Esophagus squamous epithelium (tissue), 4 donors: ENCODE measurements at regions not wholly inside any gene's neighbourhood (a gene's known extent, or its start where the extent isn't known, plus 50 kb on each side); places are given as distances from the start of the nearest gene placed in this dataset.

ENCODE experiments used
- POLR2A ChIP-seq, 4 donors: fragments of 450-650 bp; IDR thresholded peaks; one replicate each; pipeline ENCODE4 v1.6.1; 2017; ENCODE audit warnings: antibody characterized with exemption in 4 of 4, mild to moderate bottlenecking in 4 of 4, moderate library complexity in 3 of 4
- TF ChIP-seq, protein P1 (sequence below), 6 experiments: fragments of 450-650 bp in 4 of 6; fragments of 200-600 bp in 2 of 6; sonication (generic) in 2 of 6; IDR thresholded peaks; one replicate each; pipeline ENCODE4 v1.5.1; 2016 to 2019; ENCODE audit warnings: antibody characterized with exemption in 6 of 6, mild to moderate bottlenecking in 4 of 6, moderate library complexity in 4 of 6

DNA sequence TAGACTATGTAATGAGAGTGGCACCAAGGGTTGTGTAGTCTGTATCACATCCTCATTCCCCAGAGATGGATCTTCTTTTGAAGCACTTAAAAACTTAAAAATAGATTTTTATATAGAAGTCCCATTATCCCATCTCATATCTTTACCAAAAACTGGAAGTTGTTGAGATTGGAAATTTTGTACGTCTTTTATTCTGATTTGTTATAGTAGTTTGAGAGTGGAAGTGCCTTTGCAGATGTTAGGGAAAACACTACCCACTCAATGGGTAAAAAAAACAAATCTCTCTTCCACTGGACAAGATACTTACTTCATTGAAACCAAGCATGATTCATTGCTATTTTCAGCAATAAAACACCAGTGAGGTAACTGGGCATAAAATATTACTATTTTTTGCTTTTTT lies 184.4 kb downstream of the MACC1 start:
- TF ChIP-seq, protein P1, sequence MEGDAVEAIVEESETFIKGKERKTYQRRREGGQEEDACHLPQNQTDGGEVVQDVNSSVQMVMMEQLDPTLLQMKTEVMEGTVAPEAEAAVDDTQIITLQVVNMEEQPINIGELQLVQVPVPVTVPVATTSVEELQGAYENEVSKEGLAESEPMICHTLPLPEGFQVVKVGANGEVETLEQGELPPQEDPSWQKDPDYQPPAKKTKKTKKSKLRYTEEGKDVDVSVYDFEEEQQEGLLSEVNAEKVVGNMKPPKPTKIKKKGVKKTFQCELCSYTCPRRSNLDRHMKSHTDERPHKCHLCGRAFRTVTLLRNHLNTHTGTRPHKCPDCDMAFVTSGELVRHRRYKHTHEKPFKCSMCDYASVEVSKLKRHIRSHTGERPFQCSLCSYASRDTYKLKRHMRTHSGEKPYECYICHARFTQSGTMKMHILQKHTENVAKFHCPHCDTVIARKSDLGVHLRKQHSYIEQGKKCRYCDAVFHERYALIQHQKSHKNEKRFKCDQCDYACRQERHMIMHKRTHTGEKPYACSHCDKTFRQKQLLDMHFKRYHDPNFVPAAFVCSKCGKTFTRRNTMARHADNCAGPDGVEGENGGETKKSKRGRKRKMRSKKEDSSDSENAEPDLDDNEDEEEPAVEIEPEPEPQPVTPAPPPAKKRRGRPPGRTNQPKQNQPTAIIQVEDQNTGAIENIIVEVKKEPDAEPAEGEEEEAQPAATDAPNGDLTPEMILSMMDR (IDR thresholded peaks at IDR 0.05): no peak
- no peak for TF ChIP-seq POLR2A (IDR thresholded peaks at IDR 0.05)
